ENCODE measurements at regions not wholly inside any gene's neighbourhood (a gene's known extent, or its start where the extent isn't known, plus 50 kb on each side); places are given as distances from the start of the nearest gene placed in this dataset.

DNA sequence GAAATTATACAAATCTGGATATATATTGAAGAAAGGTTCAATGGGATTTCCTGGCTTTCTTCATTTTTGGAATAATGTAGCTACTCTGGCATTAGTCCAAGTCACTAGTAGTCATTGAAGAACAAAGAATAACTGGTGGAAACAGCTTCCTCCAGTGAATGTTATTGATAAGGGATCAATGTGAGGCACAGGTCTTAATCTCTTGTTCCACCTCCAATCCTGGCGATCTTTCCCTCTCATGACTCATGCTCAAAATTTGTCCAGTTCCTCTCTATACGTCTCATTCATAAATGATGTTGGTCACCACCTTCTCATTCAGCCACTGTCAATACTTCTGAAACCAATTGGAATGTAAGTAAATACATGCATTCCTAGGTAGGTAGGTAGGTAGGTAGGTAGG lies 185.0 kb upstream of the BMP2 start:
- Histone ChIP-seq H3K27me3 (no peaks in the 10 kb centered on the region), H3K36me3 (no peaks in the 10 kb centered on the region), H3K27ac (no peak overlapping the region), H3K9me3 (no peaks in the 10 kb centered on the region), H3K4me1 (no peaks in the 10 kb centered on the region), H3K4me3 (no peak overlapping the region)
- TF ChIP-seq, protein P1, sequence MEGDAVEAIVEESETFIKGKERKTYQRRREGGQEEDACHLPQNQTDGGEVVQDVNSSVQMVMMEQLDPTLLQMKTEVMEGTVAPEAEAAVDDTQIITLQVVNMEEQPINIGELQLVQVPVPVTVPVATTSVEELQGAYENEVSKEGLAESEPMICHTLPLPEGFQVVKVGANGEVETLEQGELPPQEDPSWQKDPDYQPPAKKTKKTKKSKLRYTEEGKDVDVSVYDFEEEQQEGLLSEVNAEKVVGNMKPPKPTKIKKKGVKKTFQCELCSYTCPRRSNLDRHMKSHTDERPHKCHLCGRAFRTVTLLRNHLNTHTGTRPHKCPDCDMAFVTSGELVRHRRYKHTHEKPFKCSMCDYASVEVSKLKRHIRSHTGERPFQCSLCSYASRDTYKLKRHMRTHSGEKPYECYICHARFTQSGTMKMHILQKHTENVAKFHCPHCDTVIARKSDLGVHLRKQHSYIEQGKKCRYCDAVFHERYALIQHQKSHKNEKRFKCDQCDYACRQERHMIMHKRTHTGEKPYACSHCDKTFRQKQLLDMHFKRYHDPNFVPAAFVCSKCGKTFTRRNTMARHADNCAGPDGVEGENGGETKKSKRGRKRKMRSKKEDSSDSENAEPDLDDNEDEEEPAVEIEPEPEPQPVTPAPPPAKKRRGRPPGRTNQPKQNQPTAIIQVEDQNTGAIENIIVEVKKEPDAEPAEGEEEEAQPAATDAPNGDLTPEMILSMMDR (IDR thresholded peaks at IDR 0.05) = no peak
- DNase-seq (ENCODE audit: low spot score in 2 of 2) = no peak
- intact Hi-C loops (cut with DNase I) = no loop called here

GRCh38 chr20:6580486-6580885 lies 187.0 kb upstream of the BMP2 start:
- TF ChIP-seq, protein P1 (IDR thresholded peaks at IDR 0.05) = no peak
- no peaks in the 10 kb centered on the region for H3K36me3 ChIP-seq
- H3K27ac ChIP-seq = no peak overlapping the region
- H3K4me1 ChIP-seq = no peaks in the 10 kb centered on the region
- DNase-seq (ENCODE audit: low spot score in 2 of 2) = no peak
- intact Hi-C loops (cut with DNase I) = no loop called here
- no peaks in the 10 kb centered on the region for H3K27me3 ChIP-seq
- H3K4me3 ChIP-seq = no peak overlapping the region
- H3K9me3 ChIP-seq = no peaks in the 10 kb centered on the region

DNA sequence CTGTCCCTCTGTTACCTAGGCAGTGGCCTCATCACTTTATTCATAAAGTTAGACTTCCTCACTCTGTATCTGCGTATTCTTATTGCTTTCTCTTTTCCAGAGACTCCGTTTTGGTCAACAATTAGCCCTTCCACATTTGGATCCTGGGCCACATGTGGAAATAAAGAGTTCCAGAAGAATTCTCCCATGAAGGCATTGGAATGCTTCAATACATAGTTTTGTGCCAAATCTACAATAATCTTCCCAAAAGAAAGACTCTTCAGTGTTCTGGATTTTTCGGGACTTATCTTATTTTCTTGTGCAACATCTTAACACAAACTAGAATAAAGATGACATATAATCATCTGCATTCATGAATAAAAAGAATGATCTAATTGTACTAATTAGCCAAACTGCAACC lies 187.7 kb upstream of the BMP2 start:
- TF ChIP-seq, protein P1 (IDR thresholded peaks at IDR 0.05) = no peak
- no peaks in the 10 kb centered on the region for H3K9me3 ChIP-seq
- H3K27me3 ChIP-seq = no peaks in the 10 kb centered on the region
- H3K36me3 ChIP-seq = no peaks in the 10 kb centered on the region
- no peak for DNase-seq (ENCODE audit: low spot score in 2 of 2)
- no peak overlapping the region for H3K27ac ChIP-seq
- no peak overlapping the region for H3K4me3 ChIP-seq
- intact Hi-C loops (cut with DNase I) = no loop called here
- H3K4me1 ChIP-seq = no peaks in the 10 kb centered on the region

DNA sequence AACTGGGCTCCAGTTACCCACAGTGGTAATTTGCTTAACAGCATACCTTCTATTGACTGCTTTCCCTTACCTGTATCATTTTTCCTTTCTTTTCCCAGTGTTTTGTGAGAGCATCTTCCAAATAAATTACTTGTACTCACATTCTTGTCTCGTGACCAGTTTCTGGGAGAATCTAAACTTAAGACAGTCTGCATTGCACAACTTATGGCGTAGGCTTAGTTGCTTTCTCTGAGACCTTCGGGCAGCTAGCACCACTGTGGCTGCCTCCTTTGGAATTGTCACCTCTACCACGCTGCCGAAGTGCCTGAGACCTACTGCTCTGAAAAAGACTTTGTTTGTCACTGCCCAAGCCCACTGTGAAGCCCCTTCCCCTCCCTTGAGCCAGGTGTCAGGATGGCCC lies 188.1 kb upstream of the BMP2 start:
- DNase-seq (ENCODE audit: low spot score in 2 of 2) = no peak
- intact Hi-C loops (cut with DNase I) = no loop called here
- Histone ChIP-seq H3K27ac (no peak overlapping the region), H3K4me1 (no peaks in the 10 kb centered on the region), H3K27me3 (no peaks in the 10 kb centered on the region), H3K9me3 (no peaks in the 10 kb centered on the region), H3K36me3 (no peaks in the 10 kb centered on the region), H3K4me3 (no peak overlapping the region)
- TF ChIP-seq, protein P1 (IDR thresholded peaks at IDR 0.05) = no peak

GRCh38 chr20:6577451-6577850 lies 190.0 kb upstream of the BMP2 start:
- no peaks in the 10 kb centered on the region for H3K4me1 ChIP-seq
- no peaks in the 10 kb centered on the region for H3K36me3 ChIP-seq
- intact Hi-C loops (cut with DNase I) = no loop called here
- H3K27me3 ChIP-seq = no peaks in the 10 kb centered on the region
- H3K27ac ChIP-seq = no peak overlapping the region
- no peak for DNase-seq (ENCODE audit: low spot score in 2 of 2)
- TF ChIP-seq, protein P1 (IDR thresholded peaks at IDR 0.05) = no peak
- no peak overlapping the region for H3K4me3 ChIP-seq
- H3K9me3 ChIP-seq = no peaks in the 10 kb centered on the region

GRCh38 chr20:6576726-6577125 lies 190.8 kb upstream of the BMP2 start:
- no peaks in the 10 kb centered on the region for H3K36me3 ChIP-seq
- H3K9me3 ChIP-seq = no peaks in the 10 kb centered on the region
- H3K27ac ChIP-seq = no peak overlapping the region
- TF ChIP-seq, protein P1 (IDR thresholded peaks at IDR 0.05) = no peak
- intact Hi-C loops (cut with DNase I) = no loop called here
- DNase-seq (ENCODE audit: low spot score in 2 of 2) = no peak
- no peaks in the 10 kb centered on the region for H3K27me3 ChIP-seq
- no peaks in the 10 kb centered on the region for H3K4me1 ChIP-seq
- no peak overlapping the region for H3K4me3 ChIP-seq
